ENCODE measurements at regions not wholly inside any gene's neighbourhood (a gene's known extent, or its start where the extent isn't known, plus 50 kb on each side); places are given as distances from the start of the nearest gene placed in this dataset.

- Histone ChIP-seq H3K27me3 (ENCODE audit: control insufficient read depth, insufficient read depth, low read length) (no peaks in the 10 kb centered on the region), H3K27ac (ENCODE audit: low read length) (no peak overlapping the region), H3K4me3 (ENCODE audit: low read length) (no peak overlapping the region), H3K4me1 (ENCODE audit: control insufficient read depth, insufficient read depth, low read length) (no peaks in the 10 kb centered on the region), H3K36me3 (ENCODE audit: control insufficient read depth, insufficient read depth, low read length) (no peaks in the 10 kb centered on the region), H3K9me3 (ENCODE audit: control insufficient read depth, low read depth, low read length) (no peaks in the 10 kb centered on the region)
- peak; percentile 46 to 67 for DNase-seq
These were observed 375.3 kb upstream of the DDI1 start for GRCh38 chr11:103661185-103661584.

GRCh38 chr11:103661991-103662390 lies 374.4 kb upstream of the DDI1 start:
- H3K4me3 ChIP-seq (ENCODE audit: low read length): no peak overlapping the region
- no peaks in the 10 kb centered on the region for H3K36me3 ChIP-seq (ENCODE audit: control insufficient read depth, insufficient read depth, low read length)
- H3K27ac ChIP-seq (ENCODE audit: low read length): no peak overlapping the region
- DNase-seq: no peak
- no peaks in the 10 kb centered on the region for H3K9me3 ChIP-seq (ENCODE audit: control insufficient read depth, low read depth, low read length)
- H3K27me3 ChIP-seq (ENCODE audit: control insufficient read depth, insufficient read depth, low read length): no peaks in the 10 kb centered on the region
- 57% methylated on average over 1 of the region's 1 CpG for whole genome bisulfite sequencing (ENCODE audit: insufficient coverage, low lambda C conversion rate)
- no peaks in the 10 kb centered on the region for H3K4me1 ChIP-seq (ENCODE audit: control insufficient read depth, insufficient read depth, low read length)

DNA sequence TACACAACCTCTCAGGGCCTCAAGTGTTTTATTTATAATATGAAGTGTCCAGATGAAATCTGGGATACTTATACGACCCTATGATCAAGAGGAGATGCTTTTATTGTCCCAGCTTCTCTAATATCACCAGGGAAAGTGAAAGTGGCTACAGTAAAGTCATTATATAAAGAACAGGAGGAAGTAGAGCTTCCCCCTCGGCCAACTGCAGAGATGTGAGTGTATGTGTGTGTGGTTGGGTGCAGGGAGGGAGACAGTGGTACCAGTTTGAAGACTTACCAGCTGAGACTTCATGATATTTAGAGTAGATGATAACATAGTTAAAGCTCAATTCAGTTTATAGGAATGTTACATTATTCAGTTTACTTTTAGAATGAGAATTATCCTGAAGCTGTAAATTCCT lies 373.6 kb upstream of the DDI1 start:
- DNase-seq: no peak
- Histone ChIP-seq H3K9me3 (ENCODE audit: control insufficient read depth, low read depth, low read length) (no peaks in the 10 kb centered on the region), H3K36me3 (ENCODE audit: control insufficient read depth, insufficient read depth, low read length) (no peaks in the 10 kb centered on the region), H3K27ac (ENCODE audit: low read length) (no peak overlapping the region), H3K27me3 (ENCODE audit: control insufficient read depth, insufficient read depth, low read length) (no peaks in the 10 kb centered on the region), H3K4me1 (ENCODE audit: control insufficient read depth, insufficient read depth, low read length) (no peaks in the 10 kb centered on the region), H3K4me3 (ENCODE audit: low read length) (no peak overlapping the region)
- 14% methylated on average over 1 of the region's 2 CpGs for WGBS (ENCODE audit: insufficient coverage, low lambda C conversion rate)

GRCh38 chr11:103668859-103669258 lies 367.6 kb upstream of the DDI1 start:
- no peaks in the 10 kb centered on the region for H3K4me1 ChIP-seq (ENCODE audit: control insufficient read depth, insufficient read depth, low read length)
- no peaks in the 10 kb centered on the region for H3K27me3 ChIP-seq (ENCODE audit: control insufficient read depth, insufficient read depth, low read length)
- no CpG with 5 or more reads among the region's 2 CpGs for WGBS (ENCODE audit: insufficient coverage, low lambda C conversion rate)
- no peaks in the 10 kb centered on the region for H3K36me3 ChIP-seq (ENCODE audit: control insufficient read depth, insufficient read depth, low read length)
- H3K27ac ChIP-seq (ENCODE audit: low read length): no peak overlapping the region
- no peaks in the 10 kb centered on the region for H3K9me3 ChIP-seq (ENCODE audit: control insufficient read depth, low read depth, low read length)
- H3K4me3 ChIP-seq (ENCODE audit: low read length): no peak overlapping the region
- peak in 1 of 2 donors; percentile 11 for DNase-seq

- no peaks in the 10 kb centered on the region for H3K9me3 ChIP-seq (ENCODE audit: control insufficient read depth, low read depth, low read length)
- no peaks in the 10 kb centered on the region for H3K36me3 ChIP-seq (ENCODE audit: control insufficient read depth, insufficient read depth, low read length)
- H3K4me3 ChIP-seq (ENCODE audit: low read length): no peak overlapping the region
- no peak for DNase-seq
- H3K27ac ChIP-seq (ENCODE audit: low read length): no peak overlapping the region
- no peaks in the 10 kb centered on the region for H3K27me3 ChIP-seq (ENCODE audit: control insufficient read depth, insufficient read depth, low read length)
- H3K4me1 ChIP-seq (ENCODE audit: control insufficient read depth, insufficient read depth, low read length): no peaks in the 10 kb centered on the region
- WGBS (ENCODE audit: insufficient coverage, low lambda C conversion rate): no CpG with 5 or more reads among the region's 2 CpGs
These were observed 365.2 kb upstream of the DDI1 start for GRCh38 chr11:103671143-103671651.

DNA sequence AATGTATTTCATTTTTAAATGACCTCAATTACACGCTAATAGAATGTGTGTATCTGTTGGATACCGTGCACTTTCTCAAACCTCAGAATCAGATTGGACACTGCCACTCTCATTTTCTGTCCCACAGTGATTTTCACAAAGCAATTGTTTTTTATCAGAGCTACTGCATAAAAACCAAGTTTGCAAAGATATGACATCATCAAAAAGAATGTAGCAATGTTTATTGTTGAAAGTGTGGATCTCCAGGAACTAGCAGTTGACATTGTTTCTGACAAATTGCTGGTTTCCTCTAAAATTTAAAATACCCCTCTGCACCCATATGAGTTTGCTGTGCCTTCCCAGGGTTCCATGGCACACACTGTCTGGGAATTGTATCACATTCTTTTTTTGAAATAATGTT lies 362.7 kb upstream of the DDI1 start:
- WGBS (ENCODE audit: insufficient coverage, low lambda C conversion rate): 94% methylated on average over 2 of the region's 2 CpGs
- Histone ChIP-seq H3K27me3 (ENCODE audit: control insufficient read depth, insufficient read depth, low read length) (no peaks in the 10 kb centered on the region), H3K4me3 (ENCODE audit: low read length) (no peak overlapping the region), H3K36me3 (ENCODE audit: control insufficient read depth, insufficient read depth, low read length) (no peaks in the 10 kb centered on the region), H3K27ac (ENCODE audit: low read length) (no peak overlapping the region), H3K4me1 (ENCODE audit: control insufficient read depth, insufficient read depth, low read length) (no peaks in the 10 kb centered on the region), H3K9me3 (ENCODE audit: control insufficient read depth, low read depth, low read length) (no peaks in the 10 kb centered on the region)
- no peak for DNase-seq

- DNase-seq: no peak
- H3K4me3 ChIP-seq (ENCODE audit: low read length): no peak overlapping the region
- H3K36me3 ChIP-seq (ENCODE audit: control insufficient read depth, insufficient read depth, low read length): no peaks in the 10 kb centered on the region
- no peaks in the 10 kb centered on the region for H3K9me3 ChIP-seq (ENCODE audit: control insufficient read depth, low read depth, low read length)
- no CpG with 5 or more reads among the region's 1 CpG for WGBS (ENCODE audit: insufficient coverage, low lambda C conversion rate)
- H3K27ac ChIP-seq (ENCODE audit: low read length): no peak overlapping the region
- H3K4me1 ChIP-seq (ENCODE audit: control insufficient read depth, insufficient read depth, low read length): no peaks in the 10 kb centered on the region
- no peaks in the 10 kb centered on the region for H3K27me3 ChIP-seq (ENCODE audit: control insufficient read depth, insufficient read depth, low read length)
These were observed 360.0 kb upstream of the DDI1 start for GRCh38 chr11:103676413-103676812.

DNA sequence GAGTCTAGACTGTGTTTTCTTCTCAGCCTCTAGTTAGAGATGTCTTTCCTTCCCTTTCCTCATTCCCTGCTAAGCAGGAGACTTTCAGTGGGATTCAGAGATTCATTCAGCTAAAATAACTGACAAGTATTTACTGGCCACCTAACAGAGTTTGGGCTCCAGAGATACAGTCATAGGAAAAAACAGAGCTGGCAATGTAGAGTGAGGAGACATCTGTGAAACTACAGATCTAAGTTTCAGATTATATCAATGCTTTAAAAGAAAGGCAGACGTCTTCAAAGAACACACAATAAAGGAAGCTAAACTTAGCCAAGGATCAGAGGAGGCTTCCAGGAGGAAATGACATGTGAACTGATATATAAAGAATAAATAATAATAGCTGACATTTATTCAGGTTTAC lies 355.6 kb upstream of the DDI1 start:
- H3K27ac ChIP-seq (ENCODE audit: low read length): no peak overlapping the region
- no peaks in the 10 kb centered on the region for H3K4me1 ChIP-seq (ENCODE audit: control insufficient read depth, insufficient read depth, low read length)
- H3K4me3 ChIP-seq (ENCODE audit: low read length): no peak overlapping the region
- no peaks in the 10 kb centered on the region for H3K9me3 ChIP-seq (ENCODE audit: control insufficient read depth, low read depth, low read length)
- no peaks in the 10 kb centered on the region for H3K27me3 ChIP-seq (ENCODE audit: control insufficient read depth, insufficient read depth, low read length)
- H3K36me3 ChIP-seq (ENCODE audit: control insufficient read depth, insufficient read depth, low read length): no peaks in the 10 kb centered on the region
- no peak for DNase-seq
- WGBS (ENCODE audit: insufficient coverage, low lambda C conversion rate): 57% methylated on average over 1 of the region's 1 CpG

GRCh38 chr11:103681855-103682254 lies 354.6 kb upstream of the DDI1 start:
- Histone ChIP-seq H3K36me3 (ENCODE audit: control insufficient read depth, insufficient read depth, low read length) (no peaks in the 10 kb centered on the region), H3K27me3 (ENCODE audit: control insufficient read depth, insufficient read depth, low read length) (no peaks in the 10 kb centered on the region), H3K4me1 (ENCODE audit: control insufficient read depth, insufficient read depth, low read length) (no peaks in the 10 kb centered on the region), H3K27ac (ENCODE audit: low read length) (no peak overlapping the region), H3K9me3 (ENCODE audit: control insufficient read depth, low read depth, low read length) (no peaks in the 10 kb centered on the region), H3K4me3 (ENCODE audit: low read length) (no peak overlapping the region)
- no peak for DNase-seq
- 20% methylated on average over 1 of the region's 7 CpGs for WGBS (ENCODE audit: insufficient coverage, low lambda C conversion rate)

GRCh38 chr11:103682318-103683184 lies 353.9 kb upstream of the DDI1 start:
- Histone ChIP-seq H3K4me1 (ENCODE audit: control insufficient read depth, insufficient read depth, low read length) (no peaks in the 10 kb centered on the region), H3K27me3 (ENCODE audit: control insufficient read depth, insufficient read depth, low read length) (no peaks in the 10 kb centered on the region), H3K4me3 (ENCODE audit: low read length) (no peak overlapping the region), H3K9me3 (ENCODE audit: control insufficient read depth, low read depth, low read length) (no peaks in the 10 kb centered on the region), H3K36me3 (ENCODE audit: control insufficient read depth, insufficient read depth, low read length) (no peaks in the 10 kb centered on the region), H3K27ac (ENCODE audit: low read length) (no peak overlapping the region)
- DNase-seq: peak; percentile 63 to 69
- WGBS (ENCODE audit: insufficient coverage, low lambda C conversion rate): 100% methylated on average over 1 of the region's 8 CpGs

DNA sequence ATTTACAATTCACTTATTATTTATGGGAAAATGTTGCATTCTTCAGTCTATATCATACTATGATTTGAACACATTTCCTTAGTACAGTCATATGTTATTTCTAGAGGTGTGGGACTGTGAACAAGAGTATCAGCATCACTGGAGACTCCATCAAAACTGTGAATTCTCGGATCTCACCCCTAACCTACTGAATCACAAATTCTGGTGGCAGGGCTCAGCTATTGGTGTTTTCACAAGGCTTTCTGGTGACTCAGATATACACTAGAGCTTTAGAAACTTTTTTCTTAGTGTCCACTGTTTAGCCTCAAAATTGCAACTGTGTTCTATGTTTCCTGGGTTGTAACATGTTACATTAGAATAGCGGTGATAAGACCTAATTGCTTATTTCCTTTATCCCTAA lies 352.9 kb upstream of the DDI1 start:
- Histone ChIP-seq H3K27me3 (ENCODE audit: control insufficient read depth, insufficient read depth, low read length) (no peaks in the 10 kb centered on the region), H3K9me3 (ENCODE audit: control insufficient read depth, low read depth, low read length) (no peaks in the 10 kb centered on the region), H3K27ac (ENCODE audit: low read length) (no peak overlapping the region), H3K4me3 (ENCODE audit: low read length) (no peak overlapping the region), H3K4me1 (ENCODE audit: control insufficient read depth, insufficient read depth, low read length) (no peaks in the 10 kb centered on the region), H3K36me3 (ENCODE audit: control insufficient read depth, insufficient read depth, low read length) (no peaks in the 10 kb centered on the region)
- no CpG with 5 or more reads among the region's 2 CpGs for WGBS (ENCODE audit: insufficient coverage, low lambda C conversion rate)
- no peak for DNase-seq

Measured in large intestine (tissue), 3 donors.